GM12892 (cell line): ENCODE measurements at regions not wholly inside any gene's neighbourhood (a gene's known extent, or its start where the extent isn't known, plus 50 kb on each side); places are given as distances from the start of the nearest gene placed in this dataset.

Source experiments
- DNase-seq: peaks from one replicate; pipeline ENCODE4 v3.0.0; 2011; ENCODE audit not compliant: insufficient read length
- FAIRE-seq: peaks from 2 replicates; lab custom pipeline; 2011; peaks lifted over from hg19 to GRCh38; lab: Jason Lieb, UNC
- POLR2A ChIP-seq: IDR thresholded peaks from 2 replicates; pipeline ENCODE4 v1.6.1; 2011; ENCODE audit warnings: low read depth, low read length, control low read depth
- POLR2AphosphoS5 ChIP-seq: IDR thresholded peaks from 2 replicates; pipeline ENCODE4 v1.6.1; 2011; ENCODE audit warnings: low read depth, low read length, control low read depth
- TAF1 ChIP-seq: IDR thresholded peaks from 2 replicates; pipeline ENCODE4 v1.6.1; 2011; ENCODE audit warnings: low read depth, mild to moderate bottlenecking, control low read depth, low read length, borderline replicate concordance

GRCh38 chr5:29894668-29895067, 1298.8 kb upstream of the CDH6 start:
- DNase-seq: no peak
- no peak for TF ChIP-seq POLR2A
- TF ChIP-seq TAF1: no peak
- no peak for TF ChIP-seq POLR2AphosphoS5
- FAIRE-seq: no peak

GRCh38 chr5:29889051-29889450, 1304.4 kb upstream of the CDH6 start:
- DNase-seq: no peak
- no peak for FAIRE-seq
- TF ChIP-seq TAF1 (no peak), POLR2AphosphoS5 (no peak), POLR2A (no peak)

- TF ChIP-seq POLR2AphosphoS5 (no peak), POLR2A (no peak), TAF1 (no peak)
- DNase-seq (no peak), FAIRE-seq (no peak)
These were observed 1307.9 kb upstream of the CDH6 start for GRCh38 chr5:29885595-29885994.

- FAIRE-seq (no peak), DNase-seq (no peak)
- no peak for TF ChIP-seq POLR2AphosphoS5
- TF ChIP-seq POLR2A: no peak
- no peak for TF ChIP-seq TAF1
These were observed 1311.5 kb upstream of the CDH6 start for GRCh38 chr5:29882036-29882435.

- TF ChIP-seq POLR2A (no peak), POLR2AphosphoS5 (no peak), TAF1 (no peak)
- DNase-seq (no peak), FAIRE-seq (no peak)
These were observed 1314.1 kb upstream of the CDH6 start for GRCh38 chr5:29879401-29879800.

- FAIRE-seq (no peak), DNase-seq (no peak)
- TF ChIP-seq POLR2AphosphoS5 (no peak), POLR2A (no peak), TAF1 (no peak)
These were observed 1314.9 kb upstream of the CDH6 start for GRCh38 chr5:29878599-29878998.

- FAIRE-seq: no peak
- no peak for TF ChIP-seq TAF1
- no peak for TF ChIP-seq POLR2A
- no peak for TF ChIP-seq POLR2AphosphoS5
These were observed 1326.3 kb upstream of the CDH6 start for GRCh38 chr5:29867155-29867554.

GRCh38 chr5:29853711-29854220, 1339.7 kb upstream of the CDH6 start:
- no peak for DNase-seq
- TF ChIP-seq POLR2AphosphoS5: no peak
- TF ChIP-seq TAF1: no peak
- TF ChIP-seq POLR2A: no peak
- FAIRE-seq: no peak

More at GRCh38 chr5:29867155-29867554, 1326.3 kb upstream of the CDH6 start:
- no peak for DNase-seq

GRCh38 chr5:29852329-29852728, 1341.2 kb upstream of the CDH6 start:
- TF ChIP-seq POLR2A: no peak
- TF ChIP-seq POLR2AphosphoS5: no peak
- no peak for TF ChIP-seq TAF1
- FAIRE-seq (no peak), DNase-seq (no peak)

GRCh38 chr5:29845206-29845605, 1348.3 kb upstream of the CDH6 start:
- TF ChIP-seq POLR2AphosphoS5 (no peak), POLR2A (no peak), TAF1 (no peak)
- no peak for FAIRE-seq
- no peak for DNase-seq

GRCh38 chr5:29833394-29833793, 1360.1 kb upstream of the CDH6 start:
- DNase-seq (no peak), FAIRE-seq (no peak)
- TF ChIP-seq TAF1 (no peak), POLR2A (no peak), POLR2AphosphoS5 (no peak)

GRCh38 chr5:29822521-29822920, 1371.0 kb upstream of the CDH6 start:
- no peak for FAIRE-seq
- no peak for DNase-seq
- no peak for TF ChIP-seq TAF1
- no peak for TF ChIP-seq POLR2AphosphoS5
- no peak for TF ChIP-seq POLR2A

GRCh38 chr5:29811914-29812679, 1381.4 kb upstream of the CDH6 start:
- DNase-seq (no peak), FAIRE-seq (no peak)
- TF ChIP-seq POLR2A: no peak
- no peak for TF ChIP-seq POLR2AphosphoS5
- no peak for TF ChIP-seq TAF1

GRCh38 chr5:29805804-29806203, 1387.7 kb upstream of the CDH6 start:
- no peak for TF ChIP-seq POLR2A
- no peak for TF ChIP-seq TAF1
- no peak for TF ChIP-seq POLR2AphosphoS5
- FAIRE-seq: no peak
- no peak for DNase-seq
